ENCODE measurements at regions not wholly inside any gene's neighbourhood (a gene's known extent, or its start where the extent isn't known, plus 50 kb on each side); places are given as distances from the start of the nearest gene placed in this dataset.

DNA sequence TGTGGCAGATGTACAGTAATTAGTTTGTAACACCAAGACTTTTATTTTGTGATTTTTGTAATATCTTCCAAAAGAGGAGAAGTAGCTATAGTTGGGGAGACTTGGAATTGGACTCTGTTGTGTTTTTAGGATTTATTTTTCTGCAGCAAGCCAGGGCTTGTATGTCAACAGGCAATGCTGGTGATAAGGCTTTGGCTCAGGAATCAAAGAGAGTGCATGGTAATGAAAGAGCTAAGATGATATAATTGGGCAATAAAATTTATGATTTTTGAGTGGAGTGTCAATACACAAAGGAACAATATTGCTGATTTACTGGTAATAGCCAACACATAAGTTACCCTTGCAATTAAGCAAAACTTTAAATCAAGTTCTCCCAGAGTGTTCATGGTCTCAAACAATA is 452.9 kb downstream of the TMEM135 start:
- H3K4me2 ChIP-seq (ENCODE audit: low read length, poor library complexity, severe bottlenecking), result no peak overlapping the region
- no peak overlapping the region for H3K14ac ChIP-seq (ENCODE audit: low read length in 2 of 2)

DNA sequence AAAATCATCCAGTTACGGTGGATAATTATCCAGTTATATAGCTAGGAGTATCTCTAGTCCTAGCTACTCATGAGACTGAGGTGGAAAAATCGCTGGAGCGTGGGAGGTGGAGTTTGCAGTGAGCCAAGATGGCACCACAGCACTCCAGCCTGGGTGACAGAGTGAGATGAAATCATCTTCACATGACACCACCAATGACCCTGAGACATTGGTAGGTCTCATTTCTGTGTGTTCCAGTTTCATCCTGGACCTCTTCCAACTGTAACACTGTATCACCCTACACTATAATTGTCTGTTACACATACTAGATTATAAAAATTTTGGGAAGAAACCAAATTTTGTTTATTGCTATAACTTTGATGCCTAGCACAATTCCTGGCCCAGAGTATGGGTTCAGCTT is 446.8 kb downstream of the TMEM135 start:
- H3K4me3 ChIP-seq (ENCODE audit: insufficient read depth in 1 of 2, low read depth in 1 of 2, low read length in 2 of 2), result no peak overlapping the region
- H2BK12ac ChIP-seq (ENCODE audit: low read length in 2 of 2), result no peak overlapping the region
- no peaks in the 10 kb centered on the region for H3K79me1 ChIP-seq (replicated peaks; ENCODE audit: low read length, poor library complexity, severe bottlenecking)
- WGBS, result 88% methylated on average over 2 of the region's 3 CpGs
- H3K27me3 ChIP-seq (ENCODE audit: control insufficient read depth in 1 of 2, insufficient read depth in 1 of 2, low read length in 2 of 2), result no peaks in the 10 kb centered on the region
- no peak overlapping the region for H4K91ac ChIP-seq (ENCODE audit: low read length)
- H2BK15ac ChIP-seq (ENCODE audit: low read depth, poor library complexity, severe bottlenecking), result no peak overlapping the region
- no peak overlapping the region for H3K23ac ChIP-seq (ENCODE audit: low read length in 2 of 2)
- no peak for DNase-seq
- H3K9me3 ChIP-seq (ENCODE audit: control insufficient read depth, low read length), result no peaks in the 10 kb centered on the region
- H3K9ac ChIP-seq (ENCODE audit: low read length), result no peak overlapping the region
- no peak overlapping the region for H3K27ac ChIP-seq (ENCODE audit: low read length, poor library complexity, severe bottlenecking)
- H3K18ac ChIP-seq (ENCODE audit: low read depth in 1 of 2, low read length in 2 of 2), result no peak overlapping the region
- no peak overlapping the region for H3K4ac ChIP-seq (ENCODE audit: low read depth in 1 of 2, low read length in 2 of 2)
- H2BK120ac ChIP-seq (ENCODE audit: low read depth, low read length), result no peak overlapping the region
- no peak overlapping the region for H2AK5ac ChIP-seq (ENCODE audit: low read length, severe bottlenecking)
- no peak overlapping the region for H4K8ac ChIP-seq (ENCODE audit: low read length)
- H3K4me1 ChIP-seq (ENCODE audit: control insufficient read depth, insufficient read depth, low read depth, low read length), result no peaks in the 10 kb centered on the region
- no peak overlapping the region for H2AFZ ChIP-seq (ENCODE audit: low read depth, low read length)
- H2BK5ac ChIP-seq (ENCODE audit: low read depth, low read length, poor library complexity, severe bottlenecking), result no peak overlapping the region
- H3K36me3 ChIP-seq (ENCODE audit: control insufficient read depth in 1 of 2, insufficient read depth in 2 of 2, low read depth in 1 of 2, low read length in 2 of 2), result no peaks in the 10 kb centered on the region
- no peak overlapping the region for H3K4me2 ChIP-seq (ENCODE audit: low read length, poor library complexity, severe bottlenecking)
- H3K14ac ChIP-seq (ENCODE audit: low read length in 2 of 2), result no peak overlapping the region

More for the DNA sequence above, 452.9 kb downstream of the TMEM135 start:
- Histone ChIP-seq H3K23ac (ENCODE audit: low read length in 2 of 2) (no peak overlapping the region), H2BK5ac (ENCODE audit: low read depth, low read length, poor library complexity, severe bottlenecking) (no peak overlapping the region), H3K18ac (ENCODE audit: low read depth in 1 of 2, low read length in 2 of 2) (no peak overlapping the region), H3K4me1 (ENCODE audit: control insufficient read depth, insufficient read depth, low read depth, low read length) (no peaks in the 10 kb centered on the region), H3K36me3 (ENCODE audit: control insufficient read depth in 1 of 2, insufficient read depth in 2 of 2, low read depth in 1 of 2, low read length in 2 of 2) (no peaks in the 10 kb centered on the region), H3K9me3 (ENCODE audit: control insufficient read depth, low read length) (no peaks in the 10 kb centered on the region), H2BK120ac (ENCODE audit: low read depth, low read length) (no peak overlapping the region), H3K79me1 (replicated peaks; ENCODE audit: low read length, poor library complexity, severe bottlenecking) (no peaks in the 10 kb centered on the region), H2AK5ac (ENCODE audit: low read length, severe bottlenecking) (no peak overlapping the region), H2BK15ac (ENCODE audit: low read depth, poor library complexity, severe bottlenecking) (no peak overlapping the region), H2AFZ (ENCODE audit: low read depth, low read length) (no peak overlapping the region), H3K27ac (ENCODE audit: low read length, poor library complexity, severe bottlenecking) (no peak overlapping the region), H2BK12ac (ENCODE audit: low read length in 2 of 2) (no peak overlapping the region), H3K27me3 (ENCODE audit: control insufficient read depth in 1 of 2, insufficient read depth in 1 of 2, low read length in 2 of 2) (no peaks in the 10 kb centered on the region), H3K4me3 (ENCODE audit: insufficient read depth in 1 of 2, low read depth in 1 of 2, low read length in 2 of 2) (no peak overlapping the region), H3K9ac (ENCODE audit: low read length) (no peak overlapping the region), H3K4ac (ENCODE audit: low read depth in 1 of 2, low read length in 2 of 2) (no peak overlapping the region), H4K8ac (ENCODE audit: low read length) (no peak overlapping the region), H4K91ac (ENCODE audit: low read length) (no peak overlapping the region)
- no peak for DNase-seq

- Histone ChIP-seq H3K79me1 (replicated peaks; ENCODE audit: low read length, poor library complexity, severe bottlenecking) (no peaks in the 10 kb centered on the region), H3K23ac (ENCODE audit: low read length in 2 of 2) (no peak overlapping the region), H2AK5ac (ENCODE audit: low read length, severe bottlenecking) (no peak overlapping the region), H3K27me3 (ENCODE audit: control insufficient read depth in 1 of 2, insufficient read depth in 1 of 2, low read length in 2 of 2) (no peaks in the 10 kb centered on the region), H3K36me3 (ENCODE audit: control insufficient read depth in 1 of 2, insufficient read depth in 2 of 2, low read depth in 1 of 2, low read length in 2 of 2) (no peaks in the 10 kb centered on the region), H2BK120ac (ENCODE audit: low read depth, low read length) (no peak overlapping the region), H3K18ac (ENCODE audit: low read depth in 1 of 2, low read length in 2 of 2) (no peak overlapping the region), H3K27ac (ENCODE audit: low read length, poor library complexity, severe bottlenecking) (no peak overlapping the region), H3K4me1 (ENCODE audit: control insufficient read depth, insufficient read depth, low read depth, low read length) (no peaks in the 10 kb centered on the region), H2BK5ac (ENCODE audit: low read depth, low read length, poor library complexity, severe bottlenecking) (no peak overlapping the region), H4K91ac (ENCODE audit: low read length) (no peak overlapping the region), H3K4me2 (ENCODE audit: low read length, poor library complexity, severe bottlenecking) (no peak overlapping the region), H2BK15ac (ENCODE audit: low read depth, poor library complexity, severe bottlenecking) (no peak overlapping the region), H2BK12ac (ENCODE audit: low read length in 2 of 2) (no peak overlapping the region), H3K4ac (ENCODE audit: low read depth in 1 of 2, low read length in 2 of 2) (no peak overlapping the region), H4K8ac (ENCODE audit: low read length) (no peak overlapping the region), H3K9ac (ENCODE audit: low read length) (no peak overlapping the region), H3K4me3 (ENCODE audit: insufficient read depth in 1 of 2, low read depth in 1 of 2, low read length in 2 of 2) (no peak overlapping the region), H3K14ac (ENCODE audit: low read length in 2 of 2) (no peak overlapping the region), H3K9me3 (ENCODE audit: control insufficient read depth, low read length) (no peaks in the 10 kb centered on the region), H2AFZ (ENCODE audit: low read depth, low read length) (no peak overlapping the region)
- WGBS, result 89% methylated on average over 1 of the region's 2 CpGs
- DNase-seq, result no peak
Observed at GRCh38 chr11:87477321-87477720, 439.6 kb downstream of the TMEM135 start.

- Histone ChIP-seq H3K9me3 (ENCODE audit: control insufficient read depth, low read length) (no peaks in the 10 kb centered on the region), H2BK12ac (ENCODE audit: low read length in 2 of 2) (no peak overlapping the region)
Observed at GRCh38 chr11:87473174-87473573, 435.4 kb downstream of the TMEM135 start.

More at GRCh38 chr11:87473174-87473573, 435.4 kb downstream of the TMEM135 start:
- Histone ChIP-seq H3K4ac (ENCODE audit: low read depth in 1 of 2, low read length in 2 of 2) (no peak overlapping the region), H2AK5ac (ENCODE audit: low read length, severe bottlenecking) (no peak overlapping the region), H3K23ac (ENCODE audit: low read length in 2 of 2) (no peak overlapping the region), H2BK5ac (ENCODE audit: low read depth, low read length, poor library complexity, severe bottlenecking) (no peak overlapping the region), H3K79me1 (replicated peaks; ENCODE audit: low read length, poor library complexity, severe bottlenecking) (no peaks in the 10 kb centered on the region), H3K27me3 (ENCODE audit: control insufficient read depth in 1 of 2, insufficient read depth in 1 of 2, low read length in 2 of 2) (no peaks in the 10 kb centered on the region), H2AFZ (ENCODE audit: low read depth, low read length) (no peak overlapping the region), H3K4me1 (ENCODE audit: control insufficient read depth, insufficient read depth, low read depth, low read length) (no peaks in the 10 kb centered on the region), H2BK15ac (ENCODE audit: low read depth, poor library complexity, severe bottlenecking) (no peak overlapping the region), H3K9ac (ENCODE audit: low read length) (no peak overlapping the region), H4K8ac (ENCODE audit: low read length) (no peak overlapping the region), H2BK120ac (ENCODE audit: low read depth, low read length) (no peak overlapping the region), H3K4me2 (ENCODE audit: low read length, poor library complexity, severe bottlenecking) (no peak overlapping the region), H3K14ac (ENCODE audit: low read length in 2 of 2) (no peak overlapping the region), H3K36me3 (ENCODE audit: control insufficient read depth in 1 of 2, insufficient read depth in 2 of 2, low read depth in 1 of 2, low read length in 2 of 2) (no peaks in the 10 kb centered on the region), H3K27ac (ENCODE audit: low read length, poor library complexity, severe bottlenecking) (peak overlapping the region; percentile 51), H3K18ac (ENCODE audit: low read depth in 1 of 2, low read length in 2 of 2) (no peak overlapping the region), H3K4me3 (ENCODE audit: insufficient read depth in 1 of 2, low read depth in 1 of 2, low read length in 2 of 2) (no peak overlapping the region), H4K91ac (ENCODE audit: low read length) (no peak overlapping the region)
- DNase-seq, result no peak
- WGBS, result 55% methylated on average over 1 of the region's 1 CpG
